DMS 273 (cell line): ENCODE measurements at regions not wholly inside any gene's neighbourhood (a gene's known extent, or its start where the extent isn't known, plus 50 kb on each side); places are given as distances from the start of the nearest gene placed in this dataset.

Experiments used
- DNase-seq: peaks from one replicate; lab custom pipeline; 2025; ENCODE audit not compliant: unreplicated experiment; lab: John Stamatoyannopoulos, UW

DNA sequence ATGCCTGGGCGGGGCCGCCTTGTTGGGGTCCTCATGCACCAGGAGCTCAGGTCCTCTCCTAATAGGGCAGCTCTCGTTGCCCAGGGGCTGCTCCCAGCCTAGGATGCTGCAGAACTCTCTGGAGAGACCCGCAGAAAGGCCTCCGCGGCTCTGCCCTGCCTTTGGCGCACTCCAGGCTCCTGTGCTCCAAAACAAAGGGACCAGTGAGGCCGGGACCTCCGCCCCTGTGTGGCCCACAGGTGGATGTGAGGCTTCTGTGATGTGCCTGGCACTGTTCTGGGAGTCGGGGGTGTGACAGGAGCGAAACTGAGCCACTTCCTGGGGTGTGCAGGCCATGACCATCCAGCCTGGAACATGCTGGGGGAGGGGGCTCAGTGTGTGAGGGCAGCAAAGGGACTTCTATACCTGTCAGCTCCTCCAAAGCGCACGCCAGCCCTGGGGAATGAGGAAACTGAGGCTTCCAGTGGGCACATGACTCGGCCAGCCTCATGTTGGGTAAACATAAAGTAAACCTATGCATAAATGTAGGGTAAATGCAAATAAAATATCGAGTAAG, 153.2 kb downstream of the IRF8 start:
- DNase-seq, result no peak

DNA sequence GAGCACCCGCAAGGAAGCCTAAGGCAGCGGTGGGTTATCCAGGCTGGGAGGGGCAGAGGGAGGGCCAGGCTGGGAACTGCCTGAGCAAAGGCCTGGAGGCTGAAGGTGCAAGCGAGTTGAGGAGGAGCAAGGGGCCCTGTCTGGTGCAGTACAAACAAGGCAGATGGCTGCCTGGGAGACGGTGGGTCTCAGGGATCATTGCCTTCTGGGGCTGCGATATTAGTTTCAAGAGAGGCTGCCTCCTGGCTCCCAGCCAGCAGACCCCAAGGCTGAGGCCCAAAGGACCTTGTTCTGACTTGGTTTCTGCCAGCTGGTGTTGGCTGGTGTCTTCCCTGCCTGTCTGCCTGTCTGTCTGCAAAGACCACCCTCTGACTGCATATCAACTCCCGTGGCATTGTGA, 154.0 kb downstream of the IRF8 start:
- DNase-seq, result no peak

GRCh38 chr16:86059253-86060171, 160.6 kb downstream of the IRF8 start:
- DNase-seq, result no peak

DNA sequence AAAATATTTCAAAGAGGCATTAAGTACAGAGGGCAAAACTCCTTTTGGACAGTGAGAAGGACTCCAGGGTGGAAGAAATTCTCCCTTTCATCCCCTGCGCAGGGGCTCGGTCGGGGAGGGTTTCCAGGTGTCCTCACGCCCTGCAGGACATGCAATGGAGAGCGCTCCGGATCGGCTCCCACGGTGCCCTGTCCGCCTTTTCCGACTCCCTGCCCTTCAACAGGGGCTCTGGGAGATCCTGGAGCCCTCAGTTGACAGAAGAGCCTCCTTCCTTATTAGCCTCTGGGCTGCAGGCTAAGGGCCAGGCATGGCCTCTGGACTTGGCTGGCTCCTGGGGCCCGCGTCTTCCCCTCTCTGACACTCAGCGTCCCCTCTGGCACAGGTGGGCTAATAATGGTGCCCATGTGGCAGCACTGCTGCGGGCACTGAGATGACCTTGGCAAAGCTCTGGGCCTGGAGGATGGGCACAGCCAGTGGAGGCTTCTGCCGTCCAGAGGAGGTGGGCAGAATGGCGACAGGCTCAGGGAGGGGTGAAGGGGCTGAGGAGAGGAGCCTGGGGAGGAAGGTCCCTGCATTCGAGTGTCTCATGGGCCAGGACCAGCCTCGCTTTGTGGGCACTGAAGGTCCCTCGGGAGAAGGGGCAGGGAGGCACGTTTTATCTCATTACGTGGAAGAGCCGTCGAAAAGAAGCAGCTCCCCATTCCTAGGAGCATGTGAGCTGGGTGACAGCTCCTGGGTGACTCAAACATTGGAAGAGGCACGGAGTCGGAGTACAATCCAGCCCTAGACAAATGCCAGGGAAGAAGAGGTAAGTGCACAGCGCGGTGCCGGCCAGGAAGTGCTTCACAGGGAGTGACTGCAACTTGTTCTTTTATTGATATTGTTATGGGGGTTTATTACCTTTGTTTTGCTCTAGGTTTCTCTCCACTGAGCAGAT, 161.7 kb downstream of the IRF8 start:
- no peak for DNase-seq

DNA sequence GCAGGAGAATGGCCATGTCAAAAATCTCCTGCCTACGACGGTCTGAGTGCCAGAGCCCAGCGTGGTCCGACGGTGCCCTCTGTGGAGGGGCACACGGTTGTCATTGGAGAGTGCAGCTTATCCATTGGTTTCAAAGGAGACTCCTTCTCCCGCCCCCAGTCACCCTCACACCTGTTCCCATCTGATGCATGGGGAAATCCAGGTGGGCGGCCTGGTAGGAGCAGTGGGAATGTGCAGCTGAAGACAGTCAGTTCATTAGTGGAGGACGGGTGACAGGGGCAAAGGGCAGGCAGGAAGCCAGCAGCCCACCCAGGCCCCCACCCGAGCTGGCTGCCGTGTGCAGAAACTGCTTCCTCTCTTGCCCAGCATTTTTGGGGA, 162.3 kb downstream of the IRF8 start:
- no peak for DNase-seq

DNA sequence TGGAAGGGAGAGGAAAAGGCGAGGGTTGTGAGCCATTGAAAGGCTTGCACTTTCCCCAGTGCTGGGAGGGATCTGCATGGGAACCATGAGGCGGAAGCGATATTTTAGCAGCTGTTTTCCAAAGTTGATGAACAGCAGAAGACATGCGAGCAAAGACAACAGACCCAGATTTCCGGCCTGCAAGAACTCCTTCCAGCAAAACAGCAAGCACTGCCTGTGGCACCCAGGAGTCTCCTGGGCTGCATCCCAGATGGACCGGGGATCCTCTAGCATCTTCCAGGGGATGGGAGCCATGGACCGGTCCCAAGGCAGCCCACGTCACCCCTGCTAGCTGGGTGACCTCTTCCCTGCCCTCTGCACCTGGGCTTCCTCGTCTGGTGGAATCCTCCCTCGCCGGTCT, 162.8 kb downstream of the IRF8 start:
- DNase-seq, result no peak

DNA sequence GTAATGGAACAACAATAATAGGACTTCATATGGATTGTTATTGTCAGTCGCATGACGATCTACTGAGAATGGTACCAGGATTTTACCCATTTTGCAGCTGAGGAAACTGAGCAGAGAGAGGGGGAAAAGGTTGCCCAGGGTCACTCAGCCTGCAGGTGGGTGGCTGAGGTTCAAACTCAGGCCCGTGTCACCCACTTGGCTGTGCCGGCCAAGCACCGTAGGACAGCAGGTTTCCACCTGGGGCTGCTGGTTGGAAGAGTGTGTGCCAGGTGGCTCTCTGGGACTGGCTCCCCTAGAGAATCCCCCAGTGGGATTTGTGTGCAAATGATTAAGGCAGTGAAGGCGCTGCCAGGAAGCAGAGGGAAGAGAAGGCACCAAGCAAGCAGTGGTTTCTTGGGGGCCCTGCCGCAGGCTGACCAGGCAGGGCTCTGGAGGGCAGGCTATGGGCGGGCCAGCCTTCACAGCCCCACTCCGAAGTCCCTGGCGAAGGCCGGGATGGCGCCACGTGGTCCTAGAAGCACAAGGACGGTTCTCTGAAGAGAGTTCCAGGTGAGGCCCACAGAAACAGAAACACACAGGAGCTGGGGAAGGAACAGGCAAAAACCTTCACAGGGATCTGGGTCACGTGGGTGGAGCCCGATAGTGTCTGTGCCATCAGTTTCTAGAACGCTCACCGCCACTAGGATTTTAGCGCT, 163.5 kb downstream of the IRF8 start:
- DNase-seq, result no peak

GRCh38 chr16:86063760-86064405, 164.9 kb downstream of the IRF8 start:
- no peak for DNase-seq

DNA sequence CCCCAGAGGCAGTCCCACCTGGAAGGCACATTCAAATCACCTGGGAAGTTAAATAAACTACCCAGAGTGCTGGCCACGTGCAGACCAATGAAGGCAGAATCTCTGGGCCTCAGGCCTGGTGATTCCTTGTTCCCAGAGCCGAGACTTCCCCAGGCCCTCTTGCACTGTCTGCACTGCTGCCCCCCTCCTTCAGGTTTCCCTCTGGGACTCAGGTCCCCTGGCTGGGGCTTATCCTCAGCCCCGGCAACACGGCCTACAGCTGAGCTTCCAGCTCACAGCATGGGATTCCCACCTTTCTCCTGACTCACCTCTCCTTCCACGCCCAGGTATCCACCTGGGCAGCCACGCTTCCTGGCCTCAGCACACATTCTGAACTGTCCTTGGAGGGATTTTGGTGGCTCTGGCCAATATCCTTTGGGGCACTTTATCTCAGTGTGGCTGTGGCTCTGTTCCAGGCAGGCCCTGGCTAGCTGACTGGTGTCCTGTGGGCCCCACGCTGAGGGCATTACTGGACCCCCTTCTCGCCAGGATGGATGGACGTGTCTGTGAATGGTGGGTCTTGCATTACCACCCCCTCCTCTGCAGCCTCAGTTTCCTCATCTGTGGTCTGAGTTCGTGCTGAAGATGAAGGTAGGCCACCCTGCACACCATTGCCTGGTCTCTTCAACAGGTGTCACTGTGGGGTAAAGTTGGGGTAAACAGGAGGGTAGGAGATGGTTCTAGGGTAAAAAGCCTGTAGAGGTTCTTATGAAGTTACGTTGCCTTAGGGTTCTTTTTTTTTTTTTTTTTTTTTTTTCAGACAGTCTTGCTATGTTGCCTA, 165.7 kb downstream of the IRF8 start:
- no peak for DNase-seq

DNA sequence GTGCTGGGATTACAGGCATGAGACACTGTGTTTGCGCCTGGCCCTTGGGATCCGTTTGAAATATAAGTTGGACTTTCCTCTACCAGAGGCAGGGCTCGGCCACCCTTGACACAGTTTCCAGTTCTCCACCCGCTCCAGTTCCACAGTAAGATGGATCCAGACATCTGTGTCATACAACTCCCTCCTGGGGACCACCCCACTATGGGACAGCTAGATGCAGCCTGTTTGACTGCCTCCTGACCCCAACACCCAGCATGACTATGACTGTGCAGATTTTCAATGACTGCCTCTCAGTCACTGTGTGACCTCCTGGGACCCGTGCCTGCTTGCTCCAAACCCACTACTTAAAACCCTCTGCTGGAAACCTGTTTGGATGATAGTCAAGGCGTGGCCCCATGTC, 166.7 kb downstream of the IRF8 start:
- no peak for DNase-seq

DNA sequence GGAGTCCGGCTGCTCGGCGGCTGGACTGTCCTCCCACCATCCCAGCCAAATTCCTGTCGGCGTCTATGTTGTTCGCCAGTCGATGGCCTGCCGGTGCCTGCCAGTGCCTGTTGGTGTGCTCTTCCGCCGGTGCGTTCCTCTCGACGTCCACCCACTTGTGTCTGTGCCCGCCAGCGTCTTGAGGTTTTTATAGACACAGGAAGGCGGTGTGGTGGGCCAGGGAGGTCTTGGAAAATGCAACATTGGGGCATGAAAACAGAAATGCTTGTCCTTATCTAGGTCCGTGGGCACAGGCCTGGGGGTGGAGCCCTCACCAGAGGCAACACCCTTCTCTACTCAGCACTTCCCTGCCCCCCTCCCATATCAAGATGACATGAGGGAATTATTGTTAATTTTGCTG, 167.8 kb downstream of the IRF8 start:
- no peak for DNase-seq

DNA sequence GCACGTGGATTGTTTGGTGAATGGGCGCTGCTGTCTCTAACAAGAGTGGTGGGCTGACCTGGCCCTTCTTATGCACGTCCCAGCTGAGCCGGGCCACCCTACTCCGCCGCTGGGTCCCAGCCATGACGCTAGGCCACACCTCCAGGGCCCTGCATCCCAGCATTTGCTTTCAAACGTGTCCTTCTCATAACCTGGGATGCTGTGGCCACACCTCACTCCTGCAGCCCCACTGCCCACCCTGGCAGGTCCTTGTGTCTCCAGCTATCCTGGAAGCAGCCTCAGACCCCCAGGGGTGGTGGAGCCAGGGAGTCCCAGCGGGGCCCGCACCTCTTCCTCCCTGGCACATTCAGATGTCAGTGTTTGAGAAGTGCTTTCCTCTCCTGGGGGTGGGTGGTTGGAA, 168.6 kb downstream of the IRF8 start:
- no peak for DNase-seq

- no peak for DNase-seq
Observed at GRCh38 chr16:86067936-86068335, 169.0 kb downstream of the IRF8 start.

GRCh38 chr16:86068722-86069121, 169.8 kb downstream of the IRF8 start:
- no peak for DNase-seq

DNA sequence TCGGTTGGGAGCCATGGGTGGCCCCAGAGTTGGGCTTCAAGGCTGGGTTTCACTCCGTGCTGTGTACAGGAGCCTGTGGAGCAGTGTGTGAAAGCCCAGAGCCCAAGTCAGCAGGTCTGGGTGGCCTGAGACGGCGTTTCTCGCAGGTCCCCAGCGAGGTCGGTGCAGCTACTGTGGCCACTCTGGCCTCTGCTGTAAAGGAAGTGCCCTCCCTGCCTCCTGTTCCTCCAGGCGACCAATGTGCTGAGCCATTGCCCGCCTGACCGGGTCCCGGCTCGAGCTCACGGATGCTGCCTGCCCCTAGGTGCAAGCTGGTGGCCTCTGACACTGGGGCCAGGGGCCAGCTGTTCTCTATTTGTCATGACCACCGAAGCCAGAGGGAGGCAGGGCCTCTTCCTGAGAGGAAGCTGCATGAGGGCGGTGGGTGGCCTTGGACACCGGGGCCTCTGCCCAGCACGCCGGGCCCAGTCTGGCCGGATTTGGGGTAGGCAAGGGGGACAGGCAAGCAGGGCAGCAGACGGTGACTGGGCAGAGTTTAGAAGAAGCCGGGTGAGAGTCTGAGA, 170.9 kb downstream of the IRF8 start:
- no peak for DNase-seq

GRCh38 chr16:86070484-86070883, 171.5 kb downstream of the IRF8 start:
- no peak for DNase-seq

DNA sequence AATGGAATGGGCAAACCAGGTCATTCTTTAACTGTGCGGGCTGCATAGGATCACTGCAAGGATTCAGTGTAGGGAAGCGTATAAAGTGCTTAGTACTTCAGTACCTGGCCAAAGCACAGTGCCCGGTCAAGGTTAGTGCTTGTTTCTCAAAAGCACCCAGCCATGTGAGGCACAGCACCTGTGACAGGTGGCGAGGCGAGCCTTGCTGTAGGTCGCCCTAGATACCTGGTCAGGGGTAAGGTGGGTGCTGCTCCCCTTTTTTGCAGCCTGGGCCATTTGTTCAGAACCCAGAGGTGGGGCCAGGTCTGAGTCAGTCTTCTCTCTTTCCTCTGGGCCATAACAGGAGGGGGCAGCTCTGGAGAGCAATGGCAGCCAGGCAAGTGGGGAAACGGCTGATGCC, 172.0 kb downstream of the IRF8 start:
- no peak for DNase-seq

GRCh38 chr16:86071611-86072240, 172.8 kb downstream of the IRF8 start:
- DNase-seq, result no peak
